ENCODE measurements at regions not wholly inside any gene's neighbourhood (a gene's known extent, or its start where the extent isn't known, plus 50 kb on each side); places are given as distances from the start of the nearest gene placed in this dataset.
"Not testable (repeated sequence)": the region's sequence is repeated elsewhere in the genome, so short reads cannot be mapped to it uniquely, and the experiment has no call there.

GRCh38 chr12:16828891-16829290 lies 222.9 kb upstream of the LMO3 start:
- 52 to 63% methylated on average over 2 of the region's 2 CpGs for WGBS, 2 donors
- no peak overlapping the region for H3K27ac ChIP-seq (ENCODE audit: low read depth in 1 of 2, low read length in 2 of 2)
- no peak overlapping the region for H3K4me3 ChIP-seq (ENCODE audit: low read length in 2 of 2)
- H3K9me3 ChIP-seq (ENCODE audit: control insufficient read depth, low read length), result no peaks in the 10 kb centered on the region
- ATAC-seq (ENCODE audit: low FRiP score) (no peak), DNase-seq (no peak)
- intact Hi-C loops (cut with DNase I), result no loop called here
- no peaks in the 10 kb centered on the region for H3K36me3 ChIP-seq (ENCODE audit: control insufficient read depth in 1 of 2, insufficient read depth in 2 of 2, low read length in 1 of 2)
- no peaks in the 10 kb centered on the region for H3K27me3 ChIP-seq (ENCODE audit: control insufficient read depth in 1 of 2, insufficient read depth in 2 of 2, low read length in 1 of 2)
- H3K4me1 ChIP-seq (ENCODE audit: control insufficient read depth in 1 of 2, insufficient read depth in 2 of 2, low read length in 2 of 2), result no peaks in the 10 kb centered on the region

- no peak for ATAC-seq (ENCODE audit: low FRiP score)
- Histone ChIP-seq H3K9me3 (ENCODE audit: control insufficient read depth, low read length) (no peaks in the 10 kb centered on the region), H3K4me3 (ENCODE audit: low read length in 2 of 2) (no peak overlapping the region), H3K36me3 (ENCODE audit: control insufficient read depth in 1 of 2, insufficient read depth in 2 of 2, low read length in 1 of 2) (no peaks in the 10 kb centered on the region), H3K27ac (ENCODE audit: low read depth in 1 of 2, low read length in 2 of 2) (no peak overlapping the region), H3K4me1 (ENCODE audit: control insufficient read depth in 1 of 2, insufficient read depth in 2 of 2, low read length in 2 of 2) (no peaks in the 10 kb centered on the region), H3K27me3 (ENCODE audit: control insufficient read depth in 1 of 2, insufficient read depth in 2 of 2, low read length in 1 of 2) (no peaks in the 10 kb centered on the region)
- intact Hi-C loops (cut with DNase I), result no loop called here
- WGBS, 2 donors, result 78 to 86% methylated on average over 4 of the region's 4 CpGs
- no peak for DNase-seq
Observed at GRCh38 chr12:16807731-16808130, 201.8 kb upstream of the LMO3 start.

GRCh38 chr12:16796168-16796567 lies 190.2 kb upstream of the LMO3 start:
- no peaks in the 10 kb centered on the region for H3K27me3 ChIP-seq (ENCODE audit: control insufficient read depth in 1 of 2, insufficient read depth in 2 of 2, low read length in 1 of 2)
- H3K4me3 ChIP-seq (ENCODE audit: low read length in 2 of 2), result no peak overlapping the region
- H3K36me3 ChIP-seq (ENCODE audit: control insufficient read depth in 1 of 2, insufficient read depth in 2 of 2, low read length in 1 of 2), result no peaks in the 10 kb centered on the region
- WGBS, 2 donors, result 19 to 36% methylated on average over 1 of the region's 1 CpG
- intact Hi-C loops (cut with DNase I), result no loop called here
- H3K4me1 ChIP-seq (ENCODE audit: control insufficient read depth in 1 of 2, insufficient read depth in 2 of 2, low read length in 2 of 2), result no peaks in the 10 kb centered on the region
- DNase-seq, result no peak
- no peak for ATAC-seq (ENCODE audit: low FRiP score)
- no peak overlapping the region for H3K27ac ChIP-seq (ENCODE audit: low read depth in 1 of 2, low read length in 2 of 2)
- H3K9me3 ChIP-seq (ENCODE audit: control insufficient read depth, low read length), result no peaks in the 10 kb centered on the region

- DNase-seq, result no peak
- no peaks in the 10 kb centered on the region for H3K9me3 ChIP-seq (ENCODE audit: control insufficient read depth, low read length)
- no peaks in the 10 kb centered on the region for H3K36me3 ChIP-seq (ENCODE audit: control insufficient read depth in 1 of 2, insufficient read depth in 2 of 2, low read length in 1 of 2)
- no peaks in the 10 kb centered on the region for H3K4me1 ChIP-seq (ENCODE audit: control insufficient read depth in 1 of 2, insufficient read depth in 2 of 2, low read length in 2 of 2)
- no peaks in the 10 kb centered on the region for H3K27me3 ChIP-seq (ENCODE audit: control insufficient read depth in 1 of 2, insufficient read depth in 2 of 2, low read length in 1 of 2)
- ATAC-seq (ENCODE audit: low FRiP score), result no peak
- no peak overlapping the region for H3K27ac ChIP-seq (ENCODE audit: low read depth in 1 of 2, low read length in 2 of 2)
- intact Hi-C loops (cut with DNase I), result no loop called here
- 30 to 52% methylated on average over 8 of the region's 8 CpGs for WGBS, 2 donors
- H3K4me3 ChIP-seq (ENCODE audit: low read length in 2 of 2), result no peak overlapping the region
Observed at GRCh38 chr12:16789204-16789790, 183.3 kb upstream of the LMO3 start.

- ATAC-seq (ENCODE audit: low FRiP score) (no peak), DNase-seq (no peak)
- H3K27me3 ChIP-seq (ENCODE audit: control insufficient read depth in 1 of 2, insufficient read depth in 2 of 2, low read length in 1 of 2), result no peaks in the 10 kb centered on the region
- WGBS, 2 donors, result 22 to 35% methylated on average over 5 of the region's 5 CpGs
- H3K4me3 ChIP-seq (ENCODE audit: low read length in 2 of 2), result no peak overlapping the region
- H3K36me3 ChIP-seq (ENCODE audit: control insufficient read depth in 1 of 2, insufficient read depth in 2 of 2, low read length in 1 of 2), result no peaks in the 10 kb centered on the region
- no peaks in the 10 kb centered on the region for H3K4me1 ChIP-seq (ENCODE audit: control insufficient read depth in 1 of 2, insufficient read depth in 2 of 2, low read length in 2 of 2)
- intact Hi-C loops (cut with DNase I), result no loop called here
- no peak overlapping the region for H3K27ac ChIP-seq (ENCODE audit: low read depth in 1 of 2, low read length in 2 of 2)
- H3K9me3 ChIP-seq (ENCODE audit: control insufficient read depth, low read length), result no peaks in the 10 kb centered on the region
Observed at GRCh38 chr12:16788506-16789203, 182.7 kb upstream of the LMO3 start.

- Histone ChIP-seq H3K27ac (ENCODE audit: low read depth in 1 of 2, low read length in 2 of 2) (no peak overlapping the region), H3K4me3 (ENCODE audit: low read length in 2 of 2) (no peak overlapping the region), H3K36me3 (ENCODE audit: control insufficient read depth in 1 of 2, insufficient read depth in 2 of 2, low read length in 1 of 2) (no peaks in the 10 kb centered on the region), H3K4me1 (ENCODE audit: control insufficient read depth in 1 of 2, insufficient read depth in 2 of 2, low read length in 2 of 2) (no peaks in the 10 kb centered on the region), H3K27me3 (ENCODE audit: control insufficient read depth in 1 of 2, insufficient read depth in 2 of 2, low read length in 1 of 2) (no peaks in the 10 kb centered on the region), H3K9me3 (ENCODE audit: control insufficient read depth, low read length) (no peaks in the 10 kb centered on the region)
- WGBS, 2 donors, result 44 to 54% methylated on average over 2 of the region's 2 CpGs
- DNase-seq, result no peak
- intact Hi-C loops (cut with DNase I), result no loop called here
- no peak for ATAC-seq (ENCODE audit: low FRiP score)
Observed at GRCh38 chr12:16785953-16786352, 180.0 kb upstream of the LMO3 start.

- Histone ChIP-seq H3K9me3 (ENCODE audit: control insufficient read depth, low read length) (no peaks in the 10 kb centered on the region), H3K27me3 (ENCODE audit: control insufficient read depth in 1 of 2, insufficient read depth in 2 of 2, low read length in 1 of 2) (no peaks in the 10 kb centered on the region), H3K4me1 (ENCODE audit: control insufficient read depth in 1 of 2, insufficient read depth in 2 of 2, low read length in 2 of 2) (no peaks in the 10 kb centered on the region), H3K27ac (ENCODE audit: low read depth in 1 of 2, low read length in 2 of 2) (no peak overlapping the region), H3K36me3 (ENCODE audit: control insufficient read depth in 1 of 2, insufficient read depth in 2 of 2, low read length in 1 of 2) (no peaks in the 10 kb centered on the region), H3K4me3 (ENCODE audit: low read length in 2 of 2) (no peak overlapping the region)
- intact Hi-C loops (cut with DNase I), result no loop called here
- 29 to 38% methylated on average over 1 of the region's 1 CpG for WGBS, 2 donors
- no peak for DNase-seq
- no peak for ATAC-seq (ENCODE audit: low FRiP score)
Observed at GRCh38 chr12:16785524-16785923, 179.6 kb upstream of the LMO3 start.

GRCh38 chr12:16769129-16769528 lies 163.2 kb upstream of the LMO3 start:
- H3K27me3 ChIP-seq (ENCODE audit: control insufficient read depth in 1 of 2, insufficient read depth in 2 of 2, low read length in 1 of 2); H3K27ac ChIP-seq (ENCODE audit: low read depth in 1 of 2, low read length in 2 of 2); H3K36me3 ChIP-seq (ENCODE audit: control insufficient read depth in 1 of 2, insufficient read depth in 2 of 2, low read length in 1 of 2); intact Hi-C loops (cut with DNase I); H3K4me1 ChIP-seq (ENCODE audit: control insufficient read depth in 1 of 2, insufficient read depth in 2 of 2, low read length in 2 of 2); H3K9me3 ChIP-seq (ENCODE audit: control insufficient read depth, low read length); ATAC-seq (ENCODE audit: low FRiP score); DNase-seq; H3K4me3 ChIP-seq (ENCODE audit: low read length in 2 of 2): not testable (repeated sequence)
- 84 to 85% methylated on average over 2 of the region's 2 CpGs for WGBS, 2 donors

- Histone ChIP-seq H3K27ac (ENCODE audit: low read depth in 1 of 2, low read length in 2 of 2) (no peak overlapping the region), H3K4me3 (ENCODE audit: low read length in 2 of 2) (no peak overlapping the region), H3K4me1 (ENCODE audit: control insufficient read depth in 1 of 2, insufficient read depth in 2 of 2, low read length in 2 of 2) (no peaks in the 10 kb centered on the region), H3K9me3 (ENCODE audit: control insufficient read depth, low read length) (no peaks in the 10 kb centered on the region), H3K27me3 (ENCODE audit: control insufficient read depth in 1 of 2, insufficient read depth in 2 of 2, low read length in 1 of 2) (no peaks in the 10 kb centered on the region), H3K36me3 (ENCODE audit: control insufficient read depth in 1 of 2, insufficient read depth in 2 of 2, low read length in 1 of 2) (no peaks in the 10 kb centered on the region)
- intact Hi-C loops (cut with DNase I), result no loop called here
- 76 to 86% methylated on average over 1 of the region's 1 CpG for WGBS, 2 donors
- DNase-seq (no peak), ATAC-seq (ENCODE audit: low FRiP score) (no peak)
Observed at GRCh38 chr12:16766736-16767135, 160.8 kb upstream of the LMO3 start.
